PFSK-1 (cell line): ENCODE measurements at regions not wholly inside any gene's neighbourhood (a gene's known extent, or its start where the extent isn't known, plus 50 kb on each side); places are given as distances from the start of the nearest gene placed in this dataset.

Experiments used
- FOXP2 ChIP-seq: optimal IDR thresholded peaks from 2 replicates; pipeline ENCODE3; 2011; ENCODE audit warnings: borderline replicate concordance, control low read depth, inconsistent platforms; ENCODE audit not compliant: insufficient read depth; ENCODE audit errors: extremely low read length, extremely low read depth
- POLR2AphosphoS5 ChIP-seq: IDR thresholded peaks from 2 replicates; pipeline ENCODE4 v1.6.1; 2012; ENCODE audit warnings: low read depth, mild to moderate bottlenecking, control low read depth, low read length, moderate library complexity
- REST ChIP-seq, 2 experiments: IDR thresholded peaks; 2 replicates each; pipeline versions ENCODE4 v1.6.1 to v1.8.0; 2011 to 2012; ENCODE audit warnings: low read depth in 2 of 2, low read length in 2 of 2, control low read depth in 1 of 2, inconsistent platforms in 1 of 2, mild to moderate bottlenecking in 1 of 2, moderate library complexity in 1 of 2; ENCODE audit not compliant: insufficient read depth in 1 of 2
- SIN3A ChIP-seq: IDR thresholded peaks from 2 replicates; pipeline ENCODE4 v1.6.1; 2012; ENCODE audit warnings: mild to moderate bottlenecking, low read length, moderate library complexity, borderline replicate concordance; ENCODE audit not compliant: insufficient read depth
- TAF1 ChIP-seq: IDR thresholded peaks from 2 replicates; pipeline ENCODE4 v1.6.1; 2012; ENCODE audit warnings: low read length, control low read depth, borderline replicate concordance; ENCODE audit not compliant: insufficient read depth

- no peak for TF ChIP-seq POLR2AphosphoS5
- TF ChIP-seq TAF1, result no peak
- no peak for TF ChIP-seq REST (IDR thresholded peaks at IDR 0.05; ENCODE audit: insufficient read depth in 1 of 2, low read depth in 2 of 2, low read length in 2 of 2)
- TF ChIP-seq FOXP2, result no peak
- no peak for TF ChIP-seq SIN3A
Measured at GRCh38 chr6:5906842-5907241, 99.9 kb downstream of the NRN1 start.

DNA sequence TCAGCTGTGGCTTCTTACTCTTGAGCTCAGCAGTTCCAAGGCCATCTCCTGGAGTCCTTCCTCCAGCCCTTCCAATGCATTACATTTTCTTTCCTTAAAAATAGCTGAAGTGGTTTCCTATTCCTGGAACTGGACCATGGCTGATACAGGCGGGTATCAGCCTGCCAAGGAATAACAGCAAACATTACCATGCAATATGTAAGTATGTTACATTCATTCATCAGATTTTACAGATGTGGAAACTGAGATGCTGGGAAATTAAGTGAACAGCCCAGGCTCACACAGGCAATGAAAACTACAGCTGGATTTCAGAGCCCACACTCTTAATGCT is 100.4 kb downstream of the NRN1 start:
- no peak for TF ChIP-seq FOXP2
- no peak for TF ChIP-seq SIN3A
- no peak for TF ChIP-seq TAF1
- TF ChIP-seq POLR2AphosphoS5, result no peak
- TF ChIP-seq REST (IDR thresholded peaks at IDR 0.05; ENCODE audit: insufficient read depth in 1 of 2, low read depth in 2 of 2, low read length in 2 of 2), result no peak

GRCh38 chr6:5905431-5906339 is 101.0 kb downstream of the NRN1 start:
- TF ChIP-seq POLR2AphosphoS5 (no peak), FOXP2 (no peak), SIN3A (no peak), TAF1 (no peak), REST (IDR thresholded peaks at IDR 0.05; ENCODE audit: insufficient read depth in 1 of 2, low read depth in 2 of 2, low read length in 2 of 2) (no peak)

- TF ChIP-seq REST (IDR thresholded peaks at IDR 0.05; ENCODE audit: insufficient read depth in 1 of 2, low read depth in 2 of 2, low read length in 2 of 2), result peak; percentile 79 to 90
- TF ChIP-seq POLR2AphosphoS5, result no peak
Measured at GRCh38 chr6:5904532-5904931, 102.2 kb downstream of the NRN1 start.
